ENCODE measurements at regions not wholly inside any gene's neighbourhood (a gene's known extent, or its start where the extent isn't known, plus 50 kb on each side); places are given as distances from the start of the nearest gene placed in this dataset.

DNA sequence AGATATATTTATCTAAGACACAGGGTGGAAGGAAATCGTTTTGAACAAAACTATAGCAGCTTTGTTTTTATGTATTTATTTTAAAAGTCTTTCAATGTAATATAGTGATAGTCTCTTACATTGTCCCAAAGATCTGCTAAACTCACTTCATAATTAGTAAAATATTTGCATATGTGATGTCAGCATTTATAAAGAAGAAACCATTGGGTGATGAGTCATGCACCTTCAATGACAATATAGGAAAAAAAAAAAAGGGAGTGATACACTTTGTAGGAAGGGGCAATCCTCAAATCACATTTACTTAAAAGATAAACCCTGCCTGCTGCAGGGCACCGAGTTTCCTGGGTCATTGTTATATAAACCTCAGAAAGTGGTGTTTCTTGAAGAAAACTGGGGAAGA, 112.4 kb upstream of the SEMA3C start:
- TF ChIP-seq, protein P1, sequence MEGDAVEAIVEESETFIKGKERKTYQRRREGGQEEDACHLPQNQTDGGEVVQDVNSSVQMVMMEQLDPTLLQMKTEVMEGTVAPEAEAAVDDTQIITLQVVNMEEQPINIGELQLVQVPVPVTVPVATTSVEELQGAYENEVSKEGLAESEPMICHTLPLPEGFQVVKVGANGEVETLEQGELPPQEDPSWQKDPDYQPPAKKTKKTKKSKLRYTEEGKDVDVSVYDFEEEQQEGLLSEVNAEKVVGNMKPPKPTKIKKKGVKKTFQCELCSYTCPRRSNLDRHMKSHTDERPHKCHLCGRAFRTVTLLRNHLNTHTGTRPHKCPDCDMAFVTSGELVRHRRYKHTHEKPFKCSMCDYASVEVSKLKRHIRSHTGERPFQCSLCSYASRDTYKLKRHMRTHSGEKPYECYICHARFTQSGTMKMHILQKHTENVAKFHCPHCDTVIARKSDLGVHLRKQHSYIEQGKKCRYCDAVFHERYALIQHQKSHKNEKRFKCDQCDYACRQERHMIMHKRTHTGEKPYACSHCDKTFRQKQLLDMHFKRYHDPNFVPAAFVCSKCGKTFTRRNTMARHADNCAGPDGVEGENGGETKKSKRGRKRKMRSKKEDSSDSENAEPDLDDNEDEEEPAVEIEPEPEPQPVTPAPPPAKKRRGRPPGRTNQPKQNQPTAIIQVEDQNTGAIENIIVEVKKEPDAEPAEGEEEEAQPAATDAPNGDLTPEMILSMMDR (IDR thresholded peaks at IDR 0.05; ENCODE audit: low read depth, low read length, missing input control), result no peak
- TF ChIP-seq EGR1 (IDR thresholded peaks at IDR 0.05; ENCODE audit: low read depth in 2 of 2) (no peak), JUND (IDR thresholded peaks at IDR 0.05) (no peak), NR2F2 (IDR thresholded peaks at IDR 0.05) (no peak)
- TF ChIP-seq, protein P2, sequence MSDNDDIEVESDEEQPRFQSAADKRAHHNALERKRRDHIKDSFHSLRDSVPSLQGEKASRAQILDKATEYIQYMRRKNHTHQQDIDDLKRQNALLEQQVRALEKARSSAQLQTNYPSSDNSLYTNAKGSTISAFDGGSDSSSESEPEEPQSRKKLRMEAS (IDR thresholded peaks at IDR 0.05), result no peak
